Natural killer cell (primary cell): ENCODE measurements at regions not wholly inside any gene's neighbourhood (a gene's known extent, or its start where the extent isn't known, plus 50 kb on each side); places are given as distances from the start of the nearest gene placed in this dataset.

Source experiments
- ATAC-seq, 3 donors: fragments of 150-1000 bp in 2 of 3; fragments of 200-7000 bp in 1 of 3; cut with Tn5 transposase; 1 replicate in 1 of 3; 2 replicates in 2 of 3; pipeline ENCODE4 v1.10.0; 2021; ENCODE audit warnings: mild to moderate bottlenecking in 2 of 3, moderate library complexity in 2 of 3
- DNase-seq, 2 donors: peaks; one replicate each; pipeline versions ENCODE4 v3.0.0 to v3.0.0-alpha.2; 2013 to 2021; ENCODE audit warnings: mixed read lengths in 1 of 2
- H3K27ac ChIP-seq: one replicate; pipeline ENCODE4 v1.5.1; 2013; ENCODE audit warnings: mild to moderate bottlenecking, low read length
- H3K27me3 ChIP-seq: one replicate; pipeline ENCODE4 v1.6.1; 2013; ENCODE audit warnings: low read length; ENCODE audit not compliant: control insufficient read depth, insufficient read depth
- H3K36me3 ChIP-seq: one replicate; pipeline ENCODE4 v1.6.1; 2013; ENCODE audit warnings: low read length; ENCODE audit not compliant: control insufficient read depth, insufficient read depth
- H3K4me1 ChIP-seq: one replicate; pipeline ENCODE4 v1.6.1; 2013; ENCODE audit warnings: low read length; ENCODE audit not compliant: control insufficient read depth, insufficient read depth
- H3K4me3 ChIP-seq: one replicate; pipeline ENCODE4 v1.5.1; 2013; ENCODE audit warnings: low read length
- H3K9me3 ChIP-seq: one replicate; pipeline ENCODE4 v1.6.1; 2013; ENCODE audit warnings: low read length; ENCODE audit not compliant: control insufficient read depth, insufficient read depth
- H3K27ac Mint-ChIP-seq, 2 donors: one replicate each; pipeline ENCODE4 v1.8.0; 2022; ENCODE audit warnings: mild to moderate bottlenecking in 2 of 2, mixed read lengths in 2 of 2, moderate library complexity in 1 of 2
- H3K27me3 Mint-ChIP-seq, 2 donors: one replicate each; pipeline ENCODE4 v1.8.0; 2022; ENCODE audit warnings: low read depth in 2 of 2, mixed read lengths in 2 of 2
- H3K36me3 Mint-ChIP-seq: one replicate; pipeline ENCODE4 v1.8.0; 2022; ENCODE audit warnings: mixed read lengths
- H3K4me1 Mint-ChIP-seq, 2 donors: one replicate each; pipeline ENCODE4 v1.8.0; 2022; ENCODE audit warnings: mixed read lengths in 2 of 2
- H3K4me3 Mint-ChIP-seq: one replicate; pipeline ENCODE4 v1.8.0; 2022; ENCODE audit warnings: mild to moderate bottlenecking, moderate library complexity, mixed read lengths
- H3K9me3 Mint-ChIP-seq, 2 donors: one replicate each; pipeline ENCODE4 v1.8.0; 2022; ENCODE audit warnings: mixed read lengths in 2 of 2
- CTCF ChIP-seq: fragments of 200-600 bp; IDR thresholded peaks from one replicate; pipeline ENCODE4 v1.8.0; 2022; ENCODE audit warnings: antibody characterized with exemption
- WGBS: methylation state at CpG from one replicate; pipeline ENCODE4 v1.1.7; 2013; ENCODE audit warnings: missing lambda C conversion rate; ENCODE audit not compliant: insufficient coverage; 5-methylcytosine and 5-hydroxymethylcytosine counted together
- intact Hi-C: fragments of 100-400 bp; cut with micrococcal nuclease; formaldehyde crosslinking; loops from one replicate; pipeline ENCODE4 v1.14.2; 2022

- no peaks in the 10 kb centered on the region for H3K27me3 ChIP-seq
- H3K4me3 ChIP-seq = no peak overlapping the region
- ATAC-seq (no peak), DNase-seq (peak in 1 of 2 donors; percentile 6)
- H3K9me3 Mint-ChIP-seq = no peaks in the 10 kb centered on the region
- no peaks in the 10 kb centered on the region for H3K9me3 ChIP-seq
- H3K4me1 Mint-ChIP-seq = no peaks in the 10 kb centered on the region
- H3K27ac Mint-ChIP-seq = no peak overlapping the region
- 74% methylated on average over 6 of the region's 6 CpGs for WGBS
- H3K27me3 Mint-ChIP-seq = peaks cover 3 to 5% of the 10 kb centered on the region in 2 donors
- intact Hi-C loops = no loop called here
- H3K4me3 Mint-ChIP-seq = no peak overlapping the region
- H3K27ac ChIP-seq = no peak overlapping the region
- no peaks in the 10 kb centered on the region for H3K4me1 ChIP-seq
- H3K36me3 ChIP-seq = no peaks in the 10 kb centered on the region
- no peaks in the 10 kb centered on the region for H3K36me3 Mint-ChIP-seq
- no peak for TF ChIP-seq CTCF
Observed at GRCh38 chr1:30416221-30416820, 307.1 kb downstream of the MATN1 start.

- no peaks in the 10 kb centered on the region for H3K9me3 Mint-ChIP-seq
- peak in 1 of 2 donors; percentile 4 for DNase-seq
- H3K27ac Mint-ChIP-seq = no peak overlapping the region
- H3K27me3 Mint-ChIP-seq = peaks cover 0 to 5% of the 10 kb centered on the region in 2 donors
- Histone ChIP-seq H3K27ac (no peak overlapping the region), H3K4me3 (no peak overlapping the region), H3K27me3 (no peaks in the 10 kb centered on the region), H3K9me3 (no peaks in the 10 kb centered on the region), H3K4me1 (no peaks in the 10 kb centered on the region), H3K36me3 (no peaks in the 10 kb centered on the region)
- H3K4me3 Mint-ChIP-seq = no peak overlapping the region
- no peak for TF ChIP-seq CTCF
- 74% methylated on average over 4 of the region's 7 CpGs for WGBS
- intact Hi-C loops = no loop called here
- no peak for ATAC-seq
- H3K4me1 Mint-ChIP-seq = no peaks in the 10 kb centered on the region
- H3K36me3 Mint-ChIP-seq = no peaks in the 10 kb centered on the region
Observed at GRCh38 chr1:30415171-30415940, 308.0 kb downstream of the MATN1 start.

GRCh38 chr1:30414851-30415165 is 308.6 kb downstream of the MATN1 start:
- Mint-ChIP-seq H3K4me3 (no peak overlapping the region), H3K27me3 (peaks cover 0 to 2% of the 10 kb centered on the region in 2 donors), H3K36me3 (no peaks in the 10 kb centered on the region), H3K9me3 (no peaks in the 10 kb centered on the region), H3K27ac (no peak overlapping the region), H3K4me1 (no peaks in the 10 kb centered on the region)
- H3K27ac ChIP-seq = no peak overlapping the region
- no peak overlapping the region for H3K4me3 ChIP-seq
- TF ChIP-seq CTCF = no peak
- no peaks in the 10 kb centered on the region for H3K9me3 ChIP-seq
- DNase-seq (peak in 1 of 2 donors; percentile 3), ATAC-seq (no peak)
- 64% methylated on average over 3 of the region's 3 CpGs for WGBS
- H3K4me1 ChIP-seq = no peaks in the 10 kb centered on the region
- H3K27me3 ChIP-seq = no peaks in the 10 kb centered on the region
- intact Hi-C loops = no loop called here
- H3K36me3 ChIP-seq = no peaks in the 10 kb centered on the region
